GM20431 (cell line): ENCODE measurements at regions not wholly inside any gene's neighbourhood (a gene's known extent, or its start where the extent isn't known, plus 50 kb on each side); places are given as distances from the start of the nearest gene placed in this dataset.
"Not testable (repeated sequence)": the region's sequence is repeated elsewhere in the genome, so short reads cannot be mapped to it uniquely, and the experiment has no call there.

ENCODE experiments used
- in situ Hi-C: fragments of 300-500 bp; cut with MseI, MboI; formaldehyde crosslinking; loops from one replicate; pipeline ENCODE4 v1.15.0; 2020; ENCODE audit warnings: low sequenced_read_pairs; ENCODE audit not compliant: unreplicated experiment

DNA sequence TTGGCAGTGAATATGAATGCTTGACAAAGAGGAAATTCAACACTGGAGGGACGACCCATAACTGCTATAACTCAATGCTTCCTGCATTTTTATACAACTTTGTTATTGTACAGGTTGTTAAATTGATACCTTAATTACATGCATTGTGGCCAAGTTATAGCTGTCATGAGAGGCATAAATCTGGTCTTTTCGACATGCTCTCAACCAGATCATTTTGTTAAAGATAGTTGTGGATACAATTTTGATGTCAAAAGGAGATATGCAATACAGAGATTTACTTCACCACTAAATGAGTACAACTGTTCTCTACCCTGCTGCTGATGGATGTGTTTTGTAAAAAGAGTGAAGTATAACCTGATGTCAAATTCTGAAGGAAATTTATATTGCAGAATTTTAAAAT is 946.0 kb downstream of the GALC start:
- in situ Hi-C loops, result no loop called here

DNA sequence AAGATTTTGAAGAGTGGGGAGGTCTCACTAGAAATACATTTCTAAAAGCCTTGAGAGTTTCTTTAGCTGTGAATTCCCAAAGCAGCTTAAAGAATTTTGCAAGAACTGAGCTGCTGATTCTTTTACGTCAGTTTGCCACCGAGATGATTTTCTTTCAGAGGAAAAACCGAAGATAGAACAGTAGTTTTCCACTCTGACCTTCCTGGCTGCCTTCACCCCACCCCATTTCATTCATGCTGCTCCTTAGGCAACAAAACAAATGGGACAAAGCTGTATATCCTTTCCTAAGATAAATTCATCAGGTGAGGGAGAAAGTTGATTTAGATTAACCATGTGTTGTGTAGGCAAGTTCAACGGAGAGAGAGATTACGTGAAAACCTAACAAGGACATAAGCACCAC is 947.0 kb downstream of the GALC start:
- in situ Hi-C loops, result no loop called here

DNA sequence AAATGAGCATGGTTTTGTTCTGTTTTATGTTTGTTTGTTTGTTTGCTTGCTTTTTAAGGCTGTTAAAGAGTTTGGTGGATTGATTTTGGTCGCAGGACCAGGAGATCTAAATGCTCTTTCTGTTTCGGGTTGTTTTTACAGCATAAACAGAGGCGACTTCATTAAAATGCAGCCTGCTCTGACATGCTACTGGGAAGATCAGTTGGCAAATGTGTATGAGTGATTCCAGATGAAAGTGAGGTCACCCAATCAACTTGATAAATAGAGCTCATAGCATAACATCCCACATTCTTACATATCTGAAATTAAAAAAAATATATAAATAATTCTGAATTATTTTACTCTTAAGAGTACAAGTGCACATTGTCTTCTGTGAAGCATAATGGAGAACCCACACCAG is 947.7 kb downstream of the GALC start:
- in situ Hi-C loops, result no loop called here

GRCh38 chr14:87044807-87045206 is 948.2 kb downstream of the GALC start:
- in situ Hi-C loops, result no loop called here

DNA sequence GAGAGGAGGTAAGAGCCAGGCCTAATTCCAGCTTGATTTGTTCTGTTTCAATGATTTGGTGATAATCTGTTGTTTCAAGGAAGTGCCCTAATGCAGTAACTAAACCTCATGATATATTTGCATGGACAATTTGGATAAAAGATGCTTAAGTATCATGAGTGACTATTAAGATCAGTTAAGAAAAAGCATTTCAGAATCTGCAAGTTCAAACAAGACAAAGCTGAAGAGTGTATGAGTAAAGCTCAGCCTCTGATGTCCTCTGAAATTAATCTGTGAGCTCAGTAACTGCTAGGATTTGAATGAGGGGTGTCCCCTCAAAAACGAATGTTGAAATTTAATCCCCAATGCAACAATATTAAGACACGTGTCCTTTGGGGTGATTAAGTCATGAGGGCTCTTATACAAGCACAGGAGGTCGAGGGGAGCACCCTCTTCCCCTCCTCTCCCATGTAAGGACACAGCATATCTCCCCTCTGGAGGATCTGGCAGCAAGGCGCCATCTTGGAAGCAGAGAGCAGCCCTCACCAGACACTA is 949.2 kb downstream of the GALC start:
- in situ Hi-C loops, result no loop called here

DNA sequence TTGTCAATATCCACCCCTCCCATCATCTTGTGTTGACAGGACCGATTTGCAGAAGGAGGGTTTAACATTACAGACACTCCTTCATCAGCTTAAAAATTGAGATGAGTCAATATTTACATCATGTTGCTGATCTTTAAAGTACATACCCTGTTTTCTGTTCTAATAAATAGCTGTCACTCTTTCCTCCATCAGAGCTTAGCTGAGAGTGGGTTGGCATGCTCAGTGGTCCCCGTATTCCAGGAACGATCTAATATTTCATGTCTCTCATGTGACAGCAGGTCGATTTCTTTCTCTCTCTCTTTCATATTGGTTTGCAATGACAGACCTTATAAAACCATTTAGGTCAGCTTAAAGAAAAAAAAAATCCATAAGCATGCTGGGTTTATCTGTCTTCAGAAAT is 950.6 kb downstream of the GALC start:
- in situ Hi-C loops, result no loop called here

DNA sequence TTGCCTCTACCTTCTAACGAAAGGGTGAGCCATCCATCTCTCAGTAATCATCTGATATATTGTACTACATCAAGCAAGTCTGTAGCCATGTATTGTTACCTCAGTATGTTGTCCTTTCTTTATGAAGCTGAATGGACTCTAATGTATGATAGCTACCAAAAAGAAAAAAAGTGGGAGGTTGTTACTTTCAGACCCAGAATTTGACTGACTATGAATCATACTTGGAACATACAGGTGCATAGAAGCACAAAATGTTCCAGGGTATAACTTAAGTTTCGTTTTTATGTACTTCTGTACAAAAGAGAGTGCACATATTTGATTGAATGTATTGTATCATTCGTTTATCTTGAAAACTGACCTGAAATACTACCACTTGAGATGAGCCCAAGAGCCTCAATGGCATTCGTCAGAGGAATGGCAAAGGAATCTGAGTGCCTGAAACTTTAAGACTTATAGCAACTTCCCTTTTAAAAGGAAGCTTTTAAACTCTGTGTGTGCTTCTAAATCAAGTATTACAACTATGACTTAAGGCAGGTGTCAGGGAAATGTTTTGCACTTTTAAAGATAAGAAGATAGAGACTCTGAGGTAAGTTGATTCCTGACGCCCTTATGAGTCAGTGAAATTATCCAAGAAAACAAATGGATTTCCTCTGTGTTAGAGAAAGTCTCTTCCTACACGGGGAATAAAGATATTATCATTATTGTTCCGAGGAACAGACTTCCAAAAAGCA is 951.5 kb downstream of the GALC start:
- in situ Hi-C loops, result no loop called here

DNA sequence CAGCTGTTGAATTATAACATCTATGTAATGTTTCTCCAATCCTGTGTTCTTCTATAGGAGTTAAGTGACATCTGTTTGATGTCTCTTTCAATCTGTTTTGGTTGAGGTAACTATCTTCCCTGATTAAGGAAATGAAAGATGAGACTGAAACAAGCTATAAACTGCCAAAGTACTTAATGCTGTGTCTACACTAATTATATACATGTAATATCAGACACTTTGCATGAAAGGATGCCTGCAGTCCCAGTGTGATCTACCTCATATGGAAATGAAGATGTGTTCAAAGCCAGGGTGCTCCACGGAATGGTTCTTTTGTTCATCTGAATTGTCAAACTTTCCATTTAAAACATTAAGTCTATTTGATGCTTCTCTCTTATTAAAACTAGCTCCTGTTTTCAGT is 958.3 kb downstream of the GALC start:
- in situ Hi-C loops, result no loop called here

GRCh38 chr14:87030197-87030596 is 962.8 kb downstream of the GALC start:
- in situ Hi-C loops, result no loop called here

- in situ Hi-C loops, result not testable (repeated sequence)
Measured at GRCh38 chr14:87020106-87020505, 972.9 kb downstream of the GALC start.

DNA sequence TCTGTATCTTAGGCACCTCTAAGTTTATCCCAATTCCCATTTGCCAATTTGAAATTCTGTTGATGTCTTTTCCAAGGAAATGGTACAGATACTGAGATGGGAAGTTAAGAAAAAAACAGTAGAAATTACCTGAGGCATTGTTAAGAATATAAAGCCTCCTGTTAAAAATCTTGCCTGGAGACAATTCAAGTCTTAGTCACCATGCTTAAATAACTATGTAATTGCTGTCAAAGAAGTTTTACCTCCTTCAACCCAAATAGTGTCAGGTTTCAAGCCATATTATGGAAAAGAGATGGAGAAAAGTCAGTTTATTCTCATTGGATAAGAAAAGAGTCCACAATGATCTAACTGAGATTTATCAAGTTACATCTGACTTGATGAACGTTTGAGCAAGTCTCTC is 974.7 kb downstream of the GALC start:
- in situ Hi-C loops, result no loop called here

DNA sequence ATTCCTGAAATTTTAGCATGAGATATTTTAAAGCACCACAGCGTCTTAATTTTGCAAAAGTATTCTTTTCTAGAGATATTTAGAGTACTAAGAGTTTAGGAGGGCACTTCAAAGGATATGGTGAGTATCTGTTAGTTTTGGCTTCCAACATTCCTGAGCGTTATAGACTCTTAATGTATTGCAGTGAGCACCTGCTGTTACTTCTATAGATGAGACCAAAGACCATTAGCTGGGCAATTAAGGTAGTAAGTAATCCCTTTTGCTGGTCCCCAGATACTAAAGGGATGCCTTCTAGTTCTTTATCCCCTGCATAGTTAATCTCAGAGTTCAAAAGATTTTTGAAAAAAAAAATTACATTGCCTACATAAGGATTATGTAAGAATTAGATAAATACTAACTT is 975.6 kb downstream of the GALC start:
- in situ Hi-C loops, result no loop called here

DNA sequence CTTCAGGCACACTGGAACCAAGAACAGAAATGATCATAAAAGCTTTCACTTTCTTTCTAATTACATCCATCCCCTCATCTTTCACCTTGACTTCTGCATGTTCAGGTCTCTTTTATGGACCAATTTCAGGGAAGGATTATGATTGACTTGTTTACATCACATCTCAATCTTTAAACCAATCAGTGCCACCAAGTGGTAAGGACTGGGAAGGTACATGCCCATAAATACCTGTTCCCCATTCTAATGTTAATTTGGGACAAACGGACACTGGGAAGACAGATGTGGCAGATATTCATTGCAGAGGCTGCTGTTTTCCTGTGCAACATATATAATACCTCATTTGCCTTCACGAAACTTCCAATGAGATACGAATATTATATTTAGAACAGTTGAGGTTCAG is 978.1 kb downstream of the GALC start:
- in situ Hi-C loops, result no loop called here

DNA sequence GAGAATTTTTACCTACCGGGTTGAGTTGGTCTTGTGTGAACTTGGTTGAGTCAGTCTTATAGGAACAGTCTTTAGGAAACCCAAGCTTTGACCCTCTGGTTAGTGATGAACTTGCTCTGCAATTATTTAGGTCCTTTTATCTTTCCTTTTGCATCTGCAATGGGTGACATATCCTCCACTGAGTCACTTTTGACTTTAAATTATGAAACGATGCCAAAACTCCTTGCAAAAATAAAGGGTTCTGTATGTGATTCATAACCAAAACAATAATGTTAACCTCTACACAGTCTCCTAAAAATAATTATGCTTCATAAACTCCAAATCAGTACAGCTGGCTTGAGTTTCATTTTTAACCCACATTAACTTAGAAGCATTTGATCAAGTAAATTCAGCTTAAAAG is 979.4 kb downstream of the GALC start:
- in situ Hi-C loops, result no loop called here

- in situ Hi-C loops, result no loop called here
Measured at GRCh38 chr14:87008965-87009364, 984.0 kb downstream of the GALC start.

DNA sequence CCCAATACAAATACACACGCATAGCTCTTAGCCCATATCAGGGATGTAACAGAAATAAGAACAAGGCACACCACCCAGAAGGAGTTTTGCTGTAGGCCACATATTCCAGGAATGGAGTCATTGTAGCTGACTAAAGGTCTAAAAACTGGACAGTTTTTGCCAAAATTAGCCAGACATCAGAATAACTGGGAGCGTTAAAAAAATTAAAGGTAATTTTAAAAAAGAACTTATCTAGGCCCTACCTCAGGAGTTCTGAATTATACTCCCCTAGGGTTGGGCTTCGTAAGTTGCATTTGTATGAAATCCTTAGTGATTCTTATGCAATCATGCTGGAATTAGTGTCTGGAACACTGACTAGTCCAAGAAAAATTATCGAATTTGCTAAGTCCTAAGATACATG is 987.7 kb downstream of the GALC start:
- in situ Hi-C loops, result no loop called here

- in situ Hi-C loops, result no loop called here
Measured at GRCh38 chr14:87002776-87003175, 990.2 kb downstream of the GALC start.

GRCh38 chr14:87001333-87001732 is 991.6 kb downstream of the GALC start:
- in situ Hi-C loops, result no loop called here

- in situ Hi-C loops, result no loop called here
Measured at GRCh38 chr14:87000081-87000480, 992.9 kb downstream of the GALC start.

GRCh38 chr14:86999036-86999435 is 993.9 kb downstream of the GALC start:
- in situ Hi-C loops, result no loop called here

GRCh38 chr14:86997271-86997670 is 995.7 kb downstream of the GALC start:
- in situ Hi-C loops, result no loop called here

DNA sequence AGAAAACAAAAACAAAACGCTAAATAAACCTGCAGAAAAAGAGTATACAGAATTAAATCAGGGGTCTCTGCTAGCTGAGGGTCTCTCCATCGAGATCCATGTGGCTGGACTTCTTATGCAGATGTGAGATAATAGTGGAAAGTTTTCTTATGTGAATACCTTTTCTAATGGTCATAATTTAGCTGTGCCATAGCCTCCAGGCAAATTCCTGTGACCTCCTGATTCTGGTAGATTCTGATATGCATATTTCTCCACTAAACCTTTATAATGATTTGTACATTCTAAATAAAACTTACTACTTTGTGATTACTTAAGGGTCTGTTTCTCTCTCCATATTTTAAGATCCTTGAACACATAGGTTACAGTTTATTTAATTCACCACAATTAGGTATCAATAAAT is 1002.6 kb downstream of the GALC start:
- in situ Hi-C loops, result no loop called here
